Esophagus squamous epithelium (tissue), 5 donors: ENCODE measurements at regions not wholly inside any gene's neighbourhood (a gene's known extent, or its start where the extent isn't known, plus 50 kb on each side); places are given as distances from the start of the nearest gene placed in this dataset.

Source experiments
- DNase-seq: peaks from one replicate; lab custom pipeline; 2025; lab: John Stamatoyannopoulos, UW
- H3K27ac ChIP-seq, 4 donors: fragments of 200-600 bp; sonication (generic); one replicate each; pipeline ENCODE4 v1.5.1; 2016 to 2019; ENCODE audit warnings: mild to moderate bottlenecking in 1 of 4
- H3K27me3 ChIP-seq, 4 donors: fragments of 200-600 bp; sonication (generic); 1 replicate in 3 of 4; 2 replicates in 1 of 4; pipeline versions ENCODE4 v1.5.1 to v1.6.0; 2017 to 2021; ENCODE audit warnings: antibody characterized with exemption in 1 of 4
- H3K36me3 ChIP-seq, 3 donors: fragments of 200-600 bp; sonication (generic); one replicate each; pipeline ENCODE4 v1.5.1; 2016 to 2019
- H3K4me1 ChIP-seq, 3 donors: fragments of 200-600 bp; sonication (generic); one replicate each; pipeline ENCODE4 v1.5.1; 2017 to 2019
- H3K4me3 ChIP-seq, 4 donors: fragments of 200-600 bp; sonication (generic); 1 replicate in 3 of 4; 2 replicates in 1 of 4; pipeline ENCODE4 v1.5.1; 2016 to 2019; ENCODE audit warnings: mild to moderate bottlenecking in 2 of 4, moderate library complexity in 1 of 4
- H3K9me3 ChIP-seq, 3 donors: fragments of 200-600 bp; sonication (generic); one replicate each; pipeline ENCODE4 v1.5.1; 2016 to 2019
- POLR2A ChIP-seq, 4 donors: fragments of 450-650 bp; IDR thresholded peaks; one replicate each; pipeline ENCODE4 v1.6.1; 2017; ENCODE audit warnings: antibody characterized with exemption in 4 of 4, mild to moderate bottlenecking in 4 of 4, moderate library complexity in 3 of 4
- WGBS, 2 donors: methylation state at CpG; one replicate each; pipeline ENCODE4 v1.1.5; 2018; 5-methylcytosine and 5-hydroxymethylcytosine counted together
- intact Hi-C: fragments of 100-400 bp; cut with DNase I; formaldehyde crosslinking; loops from one replicate; pipeline ENCODE4 v1.15.0; 2022
- TF ChIP-seq, protein P1 (sequence below), 6 experiments: fragments of 450-650 bp in 4 of 6; fragments of 200-600 bp in 2 of 6; sonication (generic) in 2 of 6; IDR thresholded peaks; one replicate each; pipeline ENCODE4 v1.5.1; 2016 to 2019; ENCODE audit warnings: antibody characterized with exemption in 6 of 6, mild to moderate bottlenecking in 4 of 6, moderate library complexity in 4 of 6
- donor health status: DM: yes; HTN: yes; CAD: no.

DNA sequence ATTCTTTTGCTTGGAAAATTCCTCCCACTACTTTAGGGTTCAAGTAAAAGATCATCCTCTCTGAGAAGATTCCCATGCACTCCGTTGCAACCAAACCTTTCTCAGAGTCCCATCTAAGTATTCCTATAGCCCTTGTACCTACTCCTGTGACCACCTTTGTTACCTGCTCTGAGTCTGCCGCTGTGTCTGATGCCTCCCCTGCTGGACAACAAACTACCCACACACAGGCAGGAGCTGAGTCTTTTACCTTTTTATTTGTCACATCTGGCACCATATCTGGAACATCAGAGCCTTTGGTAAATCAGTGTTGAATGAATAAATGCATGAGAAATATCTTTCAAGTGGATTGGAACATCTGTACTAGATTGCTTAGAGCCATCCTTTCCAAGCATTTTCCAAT lies 82.1 kb upstream of the FLRT2 start:
- WGBS, 2 donors, result 93 to 98% methylated on average over 2 of the region's 2 CpGs
- H3K27ac ChIP-seq, result no peak overlapping the region
- no peaks in the 10 kb centered on the region for H3K4me1 ChIP-seq
- H3K4me3 ChIP-seq, result no peak overlapping the region
- no peaks in the 10 kb centered on the region for H3K27me3 ChIP-seq
- H3K36me3 ChIP-seq, result no peaks in the 10 kb centered on the region
- TF ChIP-seq, protein P1, sequence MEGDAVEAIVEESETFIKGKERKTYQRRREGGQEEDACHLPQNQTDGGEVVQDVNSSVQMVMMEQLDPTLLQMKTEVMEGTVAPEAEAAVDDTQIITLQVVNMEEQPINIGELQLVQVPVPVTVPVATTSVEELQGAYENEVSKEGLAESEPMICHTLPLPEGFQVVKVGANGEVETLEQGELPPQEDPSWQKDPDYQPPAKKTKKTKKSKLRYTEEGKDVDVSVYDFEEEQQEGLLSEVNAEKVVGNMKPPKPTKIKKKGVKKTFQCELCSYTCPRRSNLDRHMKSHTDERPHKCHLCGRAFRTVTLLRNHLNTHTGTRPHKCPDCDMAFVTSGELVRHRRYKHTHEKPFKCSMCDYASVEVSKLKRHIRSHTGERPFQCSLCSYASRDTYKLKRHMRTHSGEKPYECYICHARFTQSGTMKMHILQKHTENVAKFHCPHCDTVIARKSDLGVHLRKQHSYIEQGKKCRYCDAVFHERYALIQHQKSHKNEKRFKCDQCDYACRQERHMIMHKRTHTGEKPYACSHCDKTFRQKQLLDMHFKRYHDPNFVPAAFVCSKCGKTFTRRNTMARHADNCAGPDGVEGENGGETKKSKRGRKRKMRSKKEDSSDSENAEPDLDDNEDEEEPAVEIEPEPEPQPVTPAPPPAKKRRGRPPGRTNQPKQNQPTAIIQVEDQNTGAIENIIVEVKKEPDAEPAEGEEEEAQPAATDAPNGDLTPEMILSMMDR (IDR thresholded peaks at IDR 0.05), result no peak
- no peak for TF ChIP-seq POLR2A (IDR thresholded peaks at IDR 0.05)
- intact Hi-C loops, result no loop called here
- no peak for DNase-seq
- H3K9me3 ChIP-seq, result no peaks in the 10 kb centered on the region

DNA sequence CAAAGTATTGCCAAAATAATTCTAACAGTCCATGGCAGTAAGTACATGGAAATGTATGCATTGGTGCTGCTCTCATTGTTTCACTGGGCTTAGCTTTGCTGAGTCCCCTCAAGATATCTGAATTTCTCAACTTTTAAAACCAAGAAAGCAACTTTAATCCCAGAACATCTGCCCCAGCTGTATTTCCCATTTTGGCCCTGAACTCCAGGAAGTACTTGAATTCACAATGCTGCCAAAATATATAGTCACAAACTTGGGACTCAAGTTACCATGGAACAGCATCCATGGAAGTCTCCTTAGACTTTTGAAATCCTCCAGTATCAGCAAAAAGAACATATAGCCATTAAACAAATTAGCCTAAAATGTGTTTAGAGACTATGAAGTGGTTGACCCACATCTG lies 78.5 kb upstream of the FLRT2 start:
- Histone ChIP-seq H3K4me1 (no peaks in the 10 kb centered on the region), H3K4me3 (no peak overlapping the region), H3K27ac (no peak overlapping the region), H3K36me3 (no peaks in the 10 kb centered on the region), H3K27me3 (no peaks in the 10 kb centered on the region), H3K9me3 (no peaks in the 10 kb centered on the region)
- DNase-seq, result no peak
- intact Hi-C loops, result no loop called here
- TF ChIP-seq, protein P1 (IDR thresholded peaks at IDR 0.05), result no peak
- no peak for TF ChIP-seq POLR2A (IDR thresholded peaks at IDR 0.05)

GRCh38 chr14:85453401-85454225 lies 76.3 kb upstream of the FLRT2 start:
- Histone ChIP-seq H3K36me3 (no peaks in the 10 kb centered on the region), H3K27ac (no peak overlapping the region), H3K4me3 (no peak overlapping the region), H3K9me3 (no peaks in the 10 kb centered on the region), H3K4me1 (no peaks in the 10 kb centered on the region), H3K27me3 (no peaks in the 10 kb centered on the region)
- no peak for DNase-seq
- intact Hi-C loops, result no loop called here
- TF ChIP-seq, protein P1 (IDR thresholded peaks at IDR 0.05), result no peak
- no peak for TF ChIP-seq POLR2A (IDR thresholded peaks at IDR 0.05)
- WGBS, 2 donors, result 55 to 69% methylated on average over 2 of the region's 2 CpGs

GRCh38 chr14:85454226-85454813 lies 75.6 kb upstream of the FLRT2 start:
- Histone ChIP-seq H3K27me3 (no peaks in the 10 kb centered on the region), H3K9me3 (no peaks in the 10 kb centered on the region), H3K4me1 (no peaks in the 10 kb centered on the region), H3K36me3 (no peaks in the 10 kb centered on the region), H3K27ac (no peak overlapping the region), H3K4me3 (no peak overlapping the region)
- 87 to 88% methylated on average over 3 of the region's 3 CpGs for WGBS, 2 donors
- TF ChIP-seq, protein P1 (IDR thresholded peaks at IDR 0.05), result no peak
- TF ChIP-seq POLR2A (IDR thresholded peaks at IDR 0.05), result no peak
- intact Hi-C loops, result no loop called here
- DNase-seq, result no peak

GRCh38 chr14:85459361-85460000 lies 70.5 kb upstream of the FLRT2 start:
- TF ChIP-seq, protein P1 (IDR thresholded peaks at IDR 0.05), result no peak
- no peak for TF ChIP-seq POLR2A (IDR thresholded peaks at IDR 0.05)
- H3K36me3 ChIP-seq, result no peaks in the 10 kb centered on the region
- no peaks in the 10 kb centered on the region for H3K9me3 ChIP-seq
- no peaks in the 10 kb centered on the region for H3K4me1 ChIP-seq
- WGBS, 2 donors, result 55 to 82% methylated on average over 3 of the region's 3 CpGs
- no peak overlapping the region for H3K4me3 ChIP-seq
- H3K27ac ChIP-seq, result no peak overlapping the region
- no peak for DNase-seq
- no peaks in the 10 kb centered on the region for H3K27me3 ChIP-seq
- intact Hi-C loops, result no loop called here
